HG03175 (cell line): ENCODE measurements at regions not wholly inside any gene's neighbourhood (a gene's known extent, or its start where the extent isn't known, plus 50 kb on each side); places are given as distances from the start of the nearest gene placed in this dataset.

Source experiments
- ATAC-seq: cut with Tn5 transposase; IDR thresholded peaks from one replicate; pipeline ENCODE4 v1.9.1; 2021; ENCODE audit warnings: mild to moderate bottlenecking, moderate library complexity; ENCODE audit not compliant: unreplicated experiment

DNA sequence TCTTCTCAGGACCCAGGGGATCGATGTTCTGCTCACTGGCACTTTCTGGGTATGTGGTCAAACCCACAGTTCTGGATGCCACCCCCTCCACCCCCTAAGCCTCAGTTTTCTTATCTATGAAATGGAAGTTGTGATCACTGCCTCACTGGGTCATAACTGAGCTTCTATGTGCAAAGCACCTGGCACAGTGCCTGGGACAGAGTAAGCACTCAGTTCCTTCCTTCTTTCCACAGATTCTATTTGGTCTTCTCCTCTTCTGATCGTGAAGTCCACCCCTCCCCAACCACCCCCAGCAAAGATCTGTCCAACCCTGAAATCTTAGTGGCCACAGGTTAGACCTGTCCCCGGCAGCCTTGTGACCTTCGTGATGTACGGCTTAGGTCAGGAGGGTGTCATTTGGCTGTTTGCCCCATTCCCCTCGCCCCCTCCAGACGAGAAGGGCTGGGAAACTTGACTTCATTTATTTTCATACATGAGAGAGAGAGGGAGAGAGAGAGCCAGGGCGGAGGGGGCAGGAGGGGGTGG lies 181.4 kb downstream of the FGF18 start:
- ATAC-seq, result no peak

GRCh38 chr5:171601266-171601881 lies 181.9 kb downstream of the FGF18 start:
- no peak for ATAC-seq

DNA sequence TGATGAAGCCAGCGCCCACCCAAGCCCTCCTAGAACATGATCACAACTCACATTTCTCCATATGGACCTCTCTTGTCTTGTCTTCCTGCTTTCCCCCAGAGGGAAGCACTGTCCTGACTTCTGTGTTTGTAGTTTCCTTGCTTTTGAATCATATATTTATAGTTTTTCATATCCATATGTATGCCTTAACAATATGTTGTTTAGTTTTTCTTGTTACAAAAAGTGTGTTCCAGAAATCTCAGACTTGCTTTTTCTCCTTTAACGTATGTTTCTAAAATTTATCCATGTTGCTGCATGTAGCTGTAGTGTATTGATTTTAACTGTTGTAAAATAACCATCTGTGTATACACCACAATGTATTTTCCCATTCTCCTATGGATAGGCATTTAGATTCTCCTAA lies 182.0 kb upstream of the SMIM23 start:
- no peak for ATAC-seq

DNA sequence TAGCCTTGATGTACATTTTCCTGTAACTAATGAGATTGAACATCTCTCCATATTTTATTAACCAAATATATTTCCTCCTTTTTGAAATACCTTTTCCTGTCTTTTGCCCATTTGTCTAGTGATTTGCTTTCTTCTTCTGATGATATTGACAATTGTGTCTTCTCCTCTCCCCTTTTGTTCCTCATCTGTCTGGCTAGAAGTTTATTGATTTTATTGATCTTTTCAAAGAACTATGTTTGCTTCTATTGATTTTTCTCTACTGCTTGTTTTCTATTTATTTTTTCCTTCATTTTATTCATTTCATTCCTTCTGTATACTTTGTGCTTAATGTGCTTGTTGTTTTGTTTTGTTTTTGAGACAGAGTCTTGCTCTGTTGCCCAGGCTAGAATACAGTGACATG lies 181.4 kb upstream of the SMIM23 start:
- no peak for ATAC-seq

DNA sequence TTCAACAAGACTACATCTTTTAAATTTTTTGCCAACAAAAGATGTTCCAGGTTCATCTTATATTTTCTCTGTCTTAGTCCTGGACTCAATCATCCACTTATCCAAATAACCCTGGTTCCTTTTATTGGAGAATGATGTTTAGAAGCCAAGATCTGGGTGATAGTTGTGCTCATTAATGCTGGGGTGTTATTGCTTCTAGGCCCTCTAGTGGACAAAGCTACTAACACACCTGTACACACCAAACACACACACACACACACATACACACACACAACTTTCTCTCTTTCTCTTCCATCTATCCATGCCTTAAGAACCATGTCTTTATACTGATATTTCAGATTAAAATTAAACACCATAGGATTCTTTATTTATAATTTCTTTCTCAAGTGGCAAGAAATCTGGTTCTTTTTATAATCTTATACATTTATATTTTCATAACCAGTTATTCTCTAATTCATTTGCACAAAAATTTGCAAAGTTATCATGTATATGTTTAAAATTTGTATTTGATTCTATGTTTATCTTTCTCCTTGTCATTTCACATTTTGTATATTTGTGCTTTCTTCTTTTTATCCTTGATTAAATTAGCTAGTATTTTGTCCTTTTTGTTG lies 179.1 kb upstream of the SMIM23 start:
- no peak for ATAC-seq

DNA sequence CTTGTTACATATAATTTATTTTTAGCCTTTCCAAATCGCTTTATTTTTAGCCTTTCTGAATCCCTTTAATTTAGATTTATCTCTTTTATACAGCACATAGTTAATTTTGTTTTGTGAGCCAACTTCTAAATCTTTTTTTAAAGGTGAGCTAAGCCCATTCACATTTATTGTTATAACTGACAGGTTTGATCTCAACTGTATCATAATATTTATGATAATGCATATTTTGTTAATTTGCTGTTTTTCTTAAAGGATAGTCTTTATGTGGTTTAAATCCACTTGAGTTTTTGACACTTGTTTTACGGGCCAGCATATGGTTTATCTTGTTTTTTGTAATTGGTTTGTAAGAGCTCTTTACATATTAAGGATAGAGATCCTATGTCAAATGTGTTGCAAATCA lies 177.8 kb upstream of the SMIM23 start:
- ATAC-seq, result no peak

GRCh38 chr5:171609806-171610452 lies 175.7 kb upstream of the SMIM23 start:
- no peak for ATAC-seq

DNA sequence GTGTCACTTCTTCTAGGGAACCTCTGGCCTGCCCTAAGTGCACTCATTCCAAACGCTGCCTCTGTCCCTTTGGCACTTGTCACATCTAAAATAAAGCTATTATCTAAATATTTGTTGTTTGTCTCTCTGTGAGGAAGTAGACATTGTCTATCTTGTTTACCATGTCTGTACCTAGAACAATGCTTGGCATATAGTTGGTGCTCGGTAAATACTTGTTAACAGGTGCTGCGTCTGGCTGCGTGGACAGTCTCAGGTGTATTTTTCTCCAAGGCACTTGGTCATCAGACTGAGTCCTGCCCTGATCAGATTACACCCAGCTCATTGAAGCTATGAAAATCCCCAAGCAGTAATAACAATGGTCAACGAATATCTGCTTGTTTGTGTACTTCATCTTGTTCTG lies 174.9 kb upstream of the SMIM23 start:
- ATAC-seq, result no peak

DNA sequence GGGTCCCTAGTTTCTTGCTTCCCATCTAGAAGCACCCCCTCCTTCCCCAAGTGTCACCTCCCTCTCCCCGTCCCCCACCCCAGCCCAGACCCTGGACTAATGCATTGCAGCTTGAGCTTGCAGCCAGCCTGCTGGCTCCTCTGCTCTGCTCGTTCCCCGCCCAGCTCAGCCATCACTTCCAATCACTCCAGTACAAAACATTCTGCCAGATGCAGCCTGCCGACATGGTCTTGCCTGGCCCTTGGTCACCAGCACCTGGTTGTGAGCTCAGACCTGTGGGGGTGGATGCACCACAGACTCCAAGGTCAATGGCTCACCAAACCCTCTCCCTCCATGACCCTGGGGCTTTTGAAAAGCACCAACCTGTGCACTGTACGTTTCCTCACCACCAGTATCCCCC lies 172.9 kb upstream of the SMIM23 start:
- no peak for ATAC-seq

- ATAC-seq, result no peak
Measured at GRCh38 chr5:171614511-171614910, 171.1 kb upstream of the SMIM23 start.

GRCh38 chr5:171614971-171615653 lies 170.5 kb upstream of the SMIM23 start:
- ATAC-seq, result no peak

DNA sequence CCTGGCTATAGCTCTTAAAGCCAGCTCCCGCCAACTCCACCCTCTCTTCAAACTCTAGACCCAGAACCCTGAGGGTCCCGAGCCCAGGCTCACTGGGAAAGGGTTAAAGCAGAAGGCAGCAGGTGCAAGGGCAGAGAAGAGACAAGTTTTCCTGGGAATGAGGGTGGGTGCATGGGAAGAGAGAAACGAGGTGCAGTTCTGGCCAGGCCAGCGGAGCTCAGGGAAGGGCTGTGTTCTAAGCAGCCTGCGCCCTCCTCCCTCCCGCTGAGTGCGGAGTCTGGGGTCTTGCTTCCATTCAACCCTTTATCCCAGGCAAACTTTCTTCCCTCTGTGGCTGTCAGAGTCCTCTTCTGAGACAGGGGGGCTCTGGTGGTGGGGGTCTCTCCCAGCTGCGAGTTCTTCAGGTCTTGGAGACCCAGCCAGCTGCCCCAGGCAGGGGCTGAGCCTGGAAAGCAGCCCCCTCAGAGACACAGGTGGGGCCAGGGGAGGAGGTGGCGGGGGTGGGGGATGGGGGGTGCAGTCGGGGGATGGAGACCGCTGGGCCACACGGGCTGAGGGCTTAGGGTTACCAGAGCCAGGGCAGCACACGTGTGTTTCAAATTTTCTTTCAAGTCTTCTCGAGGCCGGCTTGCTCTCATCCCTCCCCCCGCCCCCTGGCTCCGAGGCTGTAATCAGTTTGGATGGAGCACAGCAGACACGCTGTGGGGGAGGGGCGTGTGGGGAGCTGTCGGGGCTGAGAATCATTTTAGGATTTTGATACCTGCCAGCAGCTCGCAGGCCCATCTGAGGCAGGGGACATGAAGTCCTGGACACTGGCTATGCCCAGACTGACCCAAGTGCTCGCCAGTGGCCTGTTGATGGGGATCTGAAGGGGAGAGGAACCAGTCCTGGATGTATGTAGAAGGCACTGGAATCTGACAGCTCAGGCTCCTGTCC lies 169.6 kb upstream of the SMIM23 start:
- ATAC-seq, result no peak

GRCh38 chr5:171617266-171617665 lies 168.4 kb upstream of the SMIM23 start:
- ATAC-seq, result no peak

DNA sequence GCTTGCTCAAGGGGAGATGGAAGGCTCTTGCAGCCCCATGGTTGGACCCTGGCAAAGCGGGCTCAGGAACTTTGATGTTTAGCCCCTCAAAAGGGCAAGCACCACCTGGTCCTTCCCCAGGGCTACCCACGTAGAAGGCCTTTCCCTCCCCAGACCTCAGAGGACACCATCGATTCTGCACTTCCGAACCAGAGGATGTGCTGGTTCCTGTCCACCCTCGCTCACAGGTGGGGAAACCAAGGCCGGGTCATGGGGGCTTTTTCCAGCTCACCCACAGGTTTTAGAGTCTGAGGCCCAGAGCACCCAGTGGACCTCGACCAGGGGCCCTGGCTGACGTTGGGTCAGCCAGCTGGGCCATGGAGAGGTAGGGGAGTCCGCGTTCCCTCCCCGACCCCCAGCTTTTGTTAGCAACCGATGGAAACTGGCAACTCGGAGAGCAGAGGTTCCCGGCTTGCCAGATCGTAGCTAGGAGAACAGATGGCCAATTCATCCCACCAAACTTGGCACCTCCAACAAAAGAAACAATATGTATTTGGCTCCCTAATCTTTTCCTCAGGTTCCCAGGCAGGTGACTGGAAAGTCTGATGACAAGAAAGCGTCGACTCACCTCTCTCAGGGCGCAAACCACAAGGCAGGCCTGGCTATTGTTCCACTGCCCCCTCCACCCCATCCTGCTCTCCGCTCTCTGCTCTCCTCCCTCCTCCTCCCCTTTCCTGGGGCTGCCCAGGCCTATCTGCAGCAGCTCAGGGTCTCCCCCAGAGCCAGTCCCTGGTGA lies 167.6 kb upstream of the SMIM23 start:
- no peak for ATAC-seq

DNA sequence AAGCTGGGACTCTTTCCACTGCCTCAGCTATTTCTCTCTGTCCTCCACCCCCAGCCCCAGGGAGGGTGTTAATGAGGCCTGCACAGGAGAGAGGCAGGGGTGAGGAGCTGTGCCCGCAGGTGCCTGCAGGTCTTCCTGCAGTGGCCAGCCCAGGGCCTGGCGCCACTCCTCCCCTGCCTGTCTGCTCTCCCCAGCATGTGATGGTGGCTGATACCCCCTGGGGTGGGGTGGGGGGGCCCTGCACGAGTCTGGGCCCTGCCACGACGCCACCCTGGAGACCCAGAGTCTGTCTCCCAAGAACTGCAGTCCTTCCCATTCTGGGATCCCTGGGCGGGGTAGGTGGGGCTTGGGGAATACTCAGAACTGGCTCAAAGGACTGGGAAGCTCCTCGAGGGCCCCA lies 166.4 kb upstream of the SMIM23 start:
- ATAC-seq, result no peak

DNA sequence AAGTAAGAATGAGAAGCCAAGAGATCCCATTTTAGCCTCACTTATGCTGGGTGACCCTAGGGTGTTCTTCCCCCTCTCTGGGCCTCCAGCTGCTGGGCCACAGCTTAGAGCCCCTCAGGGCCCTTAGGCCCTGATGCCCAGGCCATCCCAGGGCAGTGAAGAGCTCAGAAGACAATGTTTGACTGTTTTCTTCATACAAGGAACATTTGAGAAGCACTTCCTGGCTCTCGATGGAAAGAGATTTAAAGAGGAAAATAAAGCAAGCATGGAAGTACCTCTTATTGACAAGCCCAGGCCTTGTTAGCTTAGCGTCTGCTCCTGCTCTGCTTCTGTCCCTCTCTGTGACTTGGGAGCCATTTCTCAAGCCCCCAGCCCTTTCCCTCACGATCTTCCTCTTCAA lies 165.9 kb upstream of the SMIM23 start:
- ATAC-seq, result no peak

DNA sequence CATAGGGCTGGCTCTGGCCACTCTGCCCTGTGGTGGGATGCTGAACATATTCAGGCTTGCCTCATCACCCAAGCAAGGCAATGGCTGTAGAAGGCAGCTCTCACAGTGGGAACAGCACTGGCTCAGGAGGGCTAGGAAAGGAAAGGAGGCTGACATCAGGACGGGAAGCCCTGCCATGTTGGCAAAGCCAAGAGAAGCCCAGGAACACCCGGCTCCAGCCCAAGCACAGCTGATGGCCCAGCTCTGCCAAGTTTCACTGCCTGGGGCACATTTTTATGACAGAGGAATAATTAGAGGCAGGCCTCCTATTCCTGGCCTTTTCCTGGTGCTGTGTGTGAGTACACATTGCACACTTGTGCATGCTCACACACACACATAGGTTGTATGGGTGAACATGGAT lies 163.6 kb upstream of the SMIM23 start:
- ATAC-seq, result no peak

- ATAC-seq, result no peak
Measured at GRCh38 chr5:171623107-171623506, 162.5 kb upstream of the SMIM23 start.

- ATAC-seq, result no peak
Measured at GRCh38 chr5:171623551-171624097, 162.0 kb upstream of the SMIM23 start.

DNA sequence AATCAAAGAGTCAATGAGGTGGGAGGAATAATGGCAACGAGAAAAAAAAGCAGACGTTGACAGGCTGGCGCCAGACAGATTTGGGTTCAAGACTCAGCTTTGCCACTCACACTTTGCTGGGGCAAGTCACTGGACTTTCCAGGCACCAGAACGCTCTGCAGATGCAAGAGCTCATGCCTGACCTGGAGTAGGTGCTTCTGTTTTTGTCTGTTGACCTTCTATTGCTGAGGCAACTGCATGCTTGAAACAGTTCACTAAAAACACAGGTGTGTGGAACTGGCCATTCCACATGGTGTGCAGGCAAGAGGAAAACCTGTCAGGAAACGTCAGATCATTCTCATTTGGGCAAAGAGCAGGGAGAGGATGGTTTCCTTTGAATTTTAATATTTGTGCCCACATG lies 161.2 kb upstream of the SMIM23 start:
- no peak for ATAC-seq
